Fibroblast of pulmonary artery (primary cell): ENCODE measurements at regions not wholly inside any gene's neighbourhood (a gene's known extent, or its start where the extent isn't known, plus 50 kb on each side); places are given as distances from the start of the nearest gene placed in this dataset.

ENCODE experiments used
- DNase-seq: peaks from one replicate; pipeline ENCODE4 v3.0.0-alpha.2; 2010; ENCODE audit warnings: low read depth
- H3K4me3 ChIP-seq: replicated peaks from 2 replicates; pipeline ENCODE4 v1.5.1; 2011; ENCODE audit warnings: low read depth, mild to moderate bottlenecking, control low read depth, low read length, moderate library complexity
- CTCF ChIP-seq: IDR thresholded peaks from 2 replicates; pipeline ENCODE4 v1.5.1; 2011; ENCODE audit warnings: mild to moderate bottlenecking, control low read depth, low read length, inconsistent platforms; ENCODE audit errors: missing control alignments

- TF ChIP-seq CTCF, result no peak
- H3K4me3 ChIP-seq, result no peak overlapping the region
- no peak for DNase-seq
Observed at GRCh38 chr19:5210556-5210955, 130.1 kb downstream of the PTPRS start.

GRCh38 chr19:5207806-5208205, 132.8 kb downstream of the PTPRS start:
- DNase-seq, result no peak
- TF ChIP-seq CTCF, result no peak
- no peak overlapping the region for H3K4me3 ChIP-seq

GRCh38 chr19:5206751-5207075, 133.9 kb downstream of the PTPRS start:
- no peak for DNase-seq

GRCh38 chr19:5205937-5206750, 134.5 kb downstream of the PTPRS start:
- no peak for TF ChIP-seq CTCF
- no peak for DNase-seq
- no peak overlapping the region for H3K4me3 ChIP-seq

More at GRCh38 chr19:5206751-5207075, 133.9 kb downstream of the PTPRS start:
- TF ChIP-seq CTCF, result no peak
- no peak overlapping the region for H3K4me3 ChIP-seq

GRCh38 chr19:5205381-5205780, 135.2 kb downstream of the PTPRS start:
- TF ChIP-seq CTCF, result no peak
- DNase-seq, result no peak
- no peak overlapping the region for H3K4me3 ChIP-seq

- no peak overlapping the region for H3K4me3 ChIP-seq
- DNase-seq, result no peak
- TF ChIP-seq CTCF, result no peak
Observed at GRCh38 chr19:5204212-5204611, 136.4 kb downstream of the PTPRS start.
